Activated CD8-positive, alpha-beta memory T cell treated with anti-CD3 and anti-CD28 coated beads, Interleukin-2, amount 50 U/mL, for 4 hours (primary cell): ENCODE measurements at regions not wholly inside any gene's neighbourhood (a gene's known extent, or its start where the extent isn't known, plus 50 kb on each side); places are given as distances from the start of the nearest gene placed in this dataset.
"Not testable (repeated sequence)": the region's sequence is repeated elsewhere in the genome, so short reads cannot be mapped to it uniquely, and the experiment has no call there.

Experiments used
- DNase-seq: peaks from one replicate; pipeline ENCODE4 v3.0.0-alpha.2; 2020

DNA sequence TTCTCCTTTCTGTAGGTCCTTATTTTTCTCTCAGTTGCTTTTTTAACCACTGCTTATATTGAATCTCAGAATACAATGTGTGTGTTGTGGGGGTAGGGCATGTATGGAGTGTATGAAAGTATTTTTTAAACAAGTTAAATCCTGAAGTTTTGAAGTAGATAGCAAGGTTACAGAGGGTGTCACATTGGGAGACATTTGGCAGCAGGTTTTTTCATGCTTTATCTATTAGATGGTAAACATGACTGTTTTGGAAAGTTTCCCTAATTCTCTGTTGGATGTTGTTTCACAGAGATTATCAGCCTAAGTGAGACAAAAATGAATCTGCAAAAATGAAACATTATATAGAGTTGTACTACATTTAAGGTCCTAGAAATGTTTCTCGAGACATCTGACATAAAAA, 190.6 kb upstream of the ARPP21 start:
- DNase-seq = no peak

DNA sequence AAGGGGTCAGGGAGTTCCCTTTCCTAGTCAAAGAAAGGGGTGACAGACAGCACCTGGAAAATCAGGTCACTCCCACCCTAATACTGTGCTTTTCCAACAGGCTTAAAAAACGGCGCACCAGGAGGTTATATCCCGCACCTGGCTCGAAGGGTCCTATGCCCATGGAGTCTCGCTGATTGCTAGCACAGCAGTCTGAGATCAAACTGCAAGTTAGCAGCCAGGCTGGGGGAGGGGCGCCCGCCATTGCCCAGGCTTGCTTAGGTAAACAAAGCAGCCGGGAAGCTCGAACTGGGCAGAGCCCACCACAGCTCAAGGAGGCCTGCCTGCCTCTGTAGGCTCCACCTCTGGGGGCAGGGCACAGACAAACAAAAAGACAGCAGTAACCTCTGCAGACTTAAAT, 184.5 kb upstream of the ARPP21 start:
- DNase-seq = not testable (repeated sequence)

GRCh38 chr3:35473956-35474355, 165.4 kb upstream of the ARPP21 start:
- DNase-seq = no peak

DNA sequence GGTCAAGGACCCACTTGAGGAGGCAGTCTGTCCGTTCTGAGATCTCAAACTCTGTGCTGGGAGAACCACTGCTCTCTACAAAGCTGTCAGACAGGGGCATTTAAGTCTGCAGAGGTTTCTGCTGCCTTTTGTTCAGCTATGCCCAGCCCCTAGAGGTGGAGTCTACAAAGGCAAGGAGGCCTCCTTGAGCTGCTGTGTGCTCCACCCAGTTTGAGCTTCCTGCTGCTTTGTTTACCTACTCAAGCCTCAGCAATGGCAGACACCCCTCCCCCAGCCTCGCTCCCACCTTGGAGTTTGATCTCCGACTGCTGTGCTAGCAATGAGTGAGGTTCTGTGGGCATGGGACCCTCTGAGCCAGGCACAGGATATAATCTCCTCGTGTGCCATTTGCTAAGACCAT, 156.8 kb upstream of the ARPP21 start:
- not testable (repeated sequence) for DNase-seq

DNA sequence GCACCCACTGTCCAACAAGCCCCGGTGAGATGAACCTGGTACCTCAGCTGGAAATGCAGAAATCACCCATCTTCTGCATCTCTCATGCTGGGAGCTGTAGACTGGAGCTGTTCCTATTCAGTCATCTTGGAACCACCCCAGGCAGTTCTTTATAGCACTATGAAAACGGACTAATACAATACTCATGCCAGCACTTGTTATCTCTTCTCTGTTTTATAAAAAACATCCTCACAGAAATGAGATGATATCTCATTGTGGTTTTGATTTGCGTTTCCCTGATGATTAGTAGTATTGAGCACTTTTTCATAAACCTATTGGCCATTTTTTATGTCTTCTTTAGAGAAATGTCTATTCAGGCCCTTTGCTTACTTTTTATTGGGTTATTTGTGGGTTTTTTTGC, 156.2 kb upstream of the ARPP21 start:
- DNase-seq = no peak

DNA sequence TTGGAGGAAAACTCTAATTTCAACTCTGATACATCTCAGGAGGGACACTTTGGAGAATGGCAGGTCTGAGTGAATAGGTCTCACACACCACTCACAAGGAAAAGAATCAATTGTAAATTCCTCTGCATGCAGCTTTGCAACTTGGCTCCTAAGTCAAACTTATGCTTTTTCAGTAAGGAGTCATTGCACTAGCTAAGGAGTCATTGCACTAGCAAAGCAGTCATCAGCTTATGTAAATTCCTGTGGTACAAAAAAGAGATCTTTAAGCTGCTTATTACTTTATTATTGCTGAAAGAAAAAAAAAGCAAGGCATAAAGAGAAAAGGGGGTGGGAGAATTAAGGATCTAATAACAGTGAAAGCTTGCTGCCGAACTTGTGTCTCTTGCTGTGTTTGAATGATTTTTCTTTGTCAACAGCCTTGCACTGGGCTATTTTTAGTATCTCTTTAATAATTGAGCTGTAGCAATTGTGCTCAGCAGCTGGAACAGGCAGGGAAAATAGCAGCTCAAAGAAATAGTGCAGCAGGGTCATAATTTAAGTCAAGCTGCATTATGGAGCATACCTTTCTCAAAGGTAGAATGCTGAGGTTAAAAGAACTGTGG, 154.3 kb upstream of the ARPP21 start:
- no peak for DNase-seq

DNA sequence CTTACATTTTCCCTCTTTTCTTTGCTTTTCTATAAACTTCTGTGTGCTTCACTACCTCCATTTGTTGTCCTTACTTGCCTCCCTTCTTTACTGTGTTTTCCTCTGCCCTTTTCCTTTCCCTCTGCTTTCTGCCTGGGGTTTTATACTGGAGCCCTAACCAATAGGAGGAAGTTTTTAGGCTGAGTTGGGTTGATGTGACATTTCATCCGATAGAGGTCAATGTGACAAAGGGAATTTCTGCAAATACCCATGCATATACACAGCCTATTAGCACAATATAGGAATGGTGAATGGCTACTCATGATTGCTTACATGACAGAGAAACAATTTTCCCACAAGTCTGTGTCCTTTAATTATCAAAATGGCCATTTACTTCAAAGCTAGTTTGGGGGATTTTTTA, 153.0 kb upstream of the ARPP21 start:
- DNase-seq = no peak

- no peak for DNase-seq
Observed at GRCh38 chr3:35487376-35487775, 151.9 kb upstream of the ARPP21 start.

GRCh38 chr3:35488526-35488925, 150.8 kb upstream of the ARPP21 start:
- DNase-seq = no peak

- no peak for DNase-seq
Observed at GRCh38 chr3:35492841-35493240, 146.5 kb upstream of the ARPP21 start.

GRCh38 chr3:35498506-35499210, 140.7 kb upstream of the ARPP21 start:
- no peak for DNase-seq

GRCh38 chr3:35500641-35501350, 138.5 kb upstream of the ARPP21 start:
- DNase-seq = no peak

- no peak for DNase-seq
Observed at GRCh38 chr3:35502699-35503098, 136.6 kb upstream of the ARPP21 start.

DNA sequence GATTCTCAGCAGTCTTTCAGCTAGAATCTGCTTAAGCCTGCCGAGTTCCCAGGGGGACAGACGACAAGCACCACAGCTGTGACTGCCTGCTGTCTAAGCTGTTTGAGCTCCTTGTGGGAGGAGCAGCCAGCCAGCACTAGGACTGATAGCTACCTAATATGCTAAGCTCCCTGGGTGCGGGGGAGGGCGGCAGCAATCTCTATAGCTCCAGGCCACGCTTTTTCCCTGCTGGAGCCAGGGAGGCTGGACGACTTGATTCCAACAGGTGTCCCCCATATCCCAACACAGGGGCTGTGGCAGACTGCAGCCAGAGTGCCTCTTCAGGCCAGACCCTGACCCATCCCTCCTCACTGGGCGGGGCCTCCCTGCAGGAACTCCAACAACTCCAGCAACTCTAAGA, 134.1 kb upstream of the ARPP21 start:
- no peak for DNase-seq

DNA sequence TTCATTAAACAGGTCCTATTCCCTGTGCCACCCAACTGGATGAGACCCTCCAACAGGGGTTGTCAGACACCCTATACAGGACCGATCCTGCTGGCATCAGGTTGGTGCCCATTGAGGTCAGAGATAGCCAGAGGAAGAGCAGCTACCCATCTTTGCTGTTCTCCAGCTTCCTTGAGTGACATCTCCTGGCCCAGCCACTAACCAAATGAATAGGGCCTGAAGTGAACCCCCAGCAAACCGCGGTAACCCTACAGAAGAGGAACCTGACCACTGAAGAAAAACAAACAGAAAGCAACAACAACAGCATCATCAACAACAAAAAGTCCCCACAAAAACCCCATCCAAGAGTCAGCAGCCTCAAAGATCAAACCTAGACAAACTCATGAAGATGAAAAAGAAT, 133.6 kb upstream of the ARPP21 start:
- DNase-seq = no peak

DNA sequence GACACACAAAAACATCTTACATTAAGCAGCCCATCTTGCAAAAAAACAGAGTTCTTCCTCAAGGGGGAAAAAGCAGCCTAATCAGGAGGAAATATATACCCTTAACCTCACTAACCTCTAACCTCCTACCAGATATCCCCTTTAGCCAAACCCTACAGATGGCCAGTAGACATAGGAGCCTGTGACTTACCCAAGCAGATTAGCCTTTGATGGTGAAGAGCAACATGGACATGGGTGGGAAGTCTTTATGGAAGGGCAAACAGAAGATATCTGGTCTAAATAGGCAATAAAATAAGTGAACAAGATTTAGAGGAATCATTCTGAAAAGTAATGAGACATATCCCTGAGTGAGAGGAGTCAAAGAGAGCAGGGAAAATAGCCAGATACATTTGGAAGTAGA, 119.4 kb upstream of the ARPP21 start:
- DNase-seq = no peak

DNA sequence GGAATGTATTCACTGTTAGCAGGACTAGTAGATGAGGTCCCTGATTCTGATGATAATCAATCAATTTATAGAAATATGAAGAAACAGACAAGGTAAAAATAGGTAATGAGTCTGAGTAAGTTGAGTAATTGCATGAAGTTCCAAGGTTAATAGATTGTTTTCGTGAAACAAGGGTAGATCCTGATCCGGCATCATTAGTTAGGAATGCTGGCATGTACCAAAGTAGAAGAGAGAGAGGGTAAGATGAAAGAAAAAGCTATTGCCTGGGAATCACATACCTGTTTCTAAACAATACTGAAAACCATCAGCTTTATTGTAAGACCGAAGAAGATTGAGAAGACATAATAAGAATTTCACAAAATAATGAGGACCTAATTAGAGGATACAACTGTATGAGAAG, 118.1 kb upstream of the ARPP21 start:
- no peak for DNase-seq

- DNase-seq = no peak
Observed at GRCh38 chr3:35522450-35522849, 116.9 kb upstream of the ARPP21 start.

DNA sequence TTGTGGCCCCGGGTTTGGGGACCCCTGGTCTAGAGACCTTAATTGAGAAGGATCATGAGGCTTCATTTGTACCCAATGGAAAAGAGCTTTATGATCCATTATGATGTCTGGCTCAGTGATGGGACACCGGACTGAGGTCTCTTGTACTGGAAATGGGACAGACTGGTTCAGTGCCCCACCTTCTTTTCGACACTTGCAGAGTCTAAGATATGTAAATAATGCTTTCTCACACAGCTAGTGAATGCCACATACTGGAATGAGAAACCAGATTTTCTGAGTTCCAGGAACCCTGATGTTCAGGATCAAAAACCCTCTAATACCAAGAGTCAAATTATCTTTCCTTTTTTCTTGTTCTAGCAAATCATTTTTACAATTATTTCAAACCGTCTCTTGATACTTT, 116.3 kb upstream of the ARPP21 start:
- no peak for DNase-seq

- DNase-seq = no peak
Observed at GRCh38 chr3:35523838-35524237, 115.5 kb upstream of the ARPP21 start.

- no peak for DNase-seq
Observed at GRCh38 chr3:35524856-35525255, 114.5 kb upstream of the ARPP21 start.

GRCh38 chr3:35528728-35529127, 110.6 kb upstream of the ARPP21 start:
- no peak for DNase-seq

GRCh38 chr3:35529337-35529736, 110.0 kb upstream of the ARPP21 start:
- no peak for DNase-seq

DNA sequence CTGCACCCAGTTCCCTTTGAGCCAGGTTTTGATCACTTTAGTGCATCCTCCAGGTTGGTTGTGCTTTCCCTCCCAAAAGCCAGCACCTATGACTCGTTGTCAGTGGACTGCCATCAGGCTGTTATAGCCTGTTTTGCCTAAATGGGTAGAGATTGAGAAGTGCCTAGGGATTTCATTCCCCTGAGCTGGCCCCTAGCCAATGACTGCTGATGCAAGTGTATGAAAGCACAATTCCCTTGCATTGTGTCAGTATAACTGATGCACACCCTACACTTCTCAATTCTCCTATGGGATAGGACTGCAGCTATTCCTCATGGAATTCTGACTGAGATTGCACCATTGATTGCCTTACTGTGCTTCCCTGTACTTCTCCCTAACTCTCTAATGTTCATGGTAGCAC, 102.1 kb upstream of the ARPP21 start:
- no peak for DNase-seq
